LNCAP (cell line): ENCODE measurements at regions not wholly inside any gene's neighbourhood (a gene's known extent, or its start where the extent isn't known, plus 50 kb on each side); places are given as distances from the start of the nearest gene placed in this dataset.

Experiments used
- CTCF ChIP-seq: fragments of 450-650 bp; IDR thresholded peaks from 2 replicates; pipeline ENCODE4 v1.5.1; 2017; ENCODE audit warnings: mild to moderate bottlenecking

GRCh38 chr1:185473186-185473585 is 156.1 kb upstream of the IVNS1ABP start:
- no peak for TF ChIP-seq CTCF

GRCh38 chr1:185468626-185469025 is 151.6 kb upstream of the IVNS1ABP start:
- TF ChIP-seq CTCF: no peak

- TF ChIP-seq CTCF: no peak
These were observed 150.1 kb upstream of the IVNS1ABP start for GRCh38 chr1:185467122-185467521.

- no peak for TF ChIP-seq CTCF
These were observed 147.7 kb upstream of the IVNS1ABP start for GRCh38 chr1:185464777-185465176.

- no peak for TF ChIP-seq CTCF
These were observed 146.4 kb upstream of the IVNS1ABP start for GRCh38 chr1:185463433-185463832.

- no peak for TF ChIP-seq CTCF
These were observed 146.0 kb upstream of the IVNS1ABP start for GRCh38 chr1:185463011-185463410.

GRCh38 chr1:185459141-185459540 is 142.1 kb upstream of the IVNS1ABP start:
- TF ChIP-seq CTCF: no peak

GRCh38 chr1:185458670-185459069 is 141.6 kb upstream of the IVNS1ABP start:
- TF ChIP-seq CTCF: no peak
